ENCODE measurements at regions not wholly inside any gene's neighbourhood (a gene's known extent, or its start where the extent isn't known, plus 50 kb on each side); places are given as distances from the start of the nearest gene placed in this dataset.

DNA sequence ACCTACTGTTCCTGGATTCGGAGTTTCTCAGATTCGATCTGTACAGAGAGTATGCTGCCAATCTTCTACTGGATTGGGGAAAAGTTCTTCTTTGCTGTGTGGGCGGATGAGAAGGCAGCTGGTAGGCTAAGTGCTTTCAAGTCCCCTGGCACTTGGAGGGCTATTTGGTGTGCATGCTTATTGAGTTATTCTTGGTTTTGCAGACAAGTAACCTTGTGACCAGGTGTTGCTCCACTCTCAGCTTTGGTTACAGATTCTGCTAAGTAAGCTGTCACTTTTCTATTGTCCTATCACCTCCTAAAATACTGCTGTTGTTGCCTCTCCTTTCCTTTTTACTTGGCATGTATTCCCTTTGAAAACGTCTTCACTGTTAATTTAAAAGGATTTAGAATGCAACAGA lies 1375.1 kb upstream of the LRRTM3 start:
- 63 to 65% methylated on average over 4 of the region's 4 CpGs for WGBS, 2 donors
- no peak for DNase-seq

GRCh38 chr10:65555192-65555591 lies 1370.6 kb upstream of the LRRTM3 start:
- no peaks in the 10 kb centered on the region for H3K36me3 ChIP-seq
- no peak overlapping the region for H3K27ac ChIP-seq
- no peaks in the 10 kb centered on the region for H3K27me3 ChIP-seq
- H3K9me3 ChIP-seq, result no peaks in the 10 kb centered on the region
- no peak for DNase-seq
- no peaks in the 10 kb centered on the region for H3K4me1 ChIP-seq
- intact Hi-C loops (cut with DNase I), result no loop called here
- TF ChIP-seq POLR2A (IDR thresholded peaks at IDR 0.05), result no peak
- TF ChIP-seq, protein P1, sequence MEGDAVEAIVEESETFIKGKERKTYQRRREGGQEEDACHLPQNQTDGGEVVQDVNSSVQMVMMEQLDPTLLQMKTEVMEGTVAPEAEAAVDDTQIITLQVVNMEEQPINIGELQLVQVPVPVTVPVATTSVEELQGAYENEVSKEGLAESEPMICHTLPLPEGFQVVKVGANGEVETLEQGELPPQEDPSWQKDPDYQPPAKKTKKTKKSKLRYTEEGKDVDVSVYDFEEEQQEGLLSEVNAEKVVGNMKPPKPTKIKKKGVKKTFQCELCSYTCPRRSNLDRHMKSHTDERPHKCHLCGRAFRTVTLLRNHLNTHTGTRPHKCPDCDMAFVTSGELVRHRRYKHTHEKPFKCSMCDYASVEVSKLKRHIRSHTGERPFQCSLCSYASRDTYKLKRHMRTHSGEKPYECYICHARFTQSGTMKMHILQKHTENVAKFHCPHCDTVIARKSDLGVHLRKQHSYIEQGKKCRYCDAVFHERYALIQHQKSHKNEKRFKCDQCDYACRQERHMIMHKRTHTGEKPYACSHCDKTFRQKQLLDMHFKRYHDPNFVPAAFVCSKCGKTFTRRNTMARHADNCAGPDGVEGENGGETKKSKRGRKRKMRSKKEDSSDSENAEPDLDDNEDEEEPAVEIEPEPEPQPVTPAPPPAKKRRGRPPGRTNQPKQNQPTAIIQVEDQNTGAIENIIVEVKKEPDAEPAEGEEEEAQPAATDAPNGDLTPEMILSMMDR (IDR thresholded peaks at IDR 0.05), result no peak
- WGBS, 2 donors, result 85 to 87% methylated on average over 4 to 5 of the region's 5 CpGs
- no peak overlapping the region for H3K4me3 ChIP-seq

More for the DNA sequence above, 1375.1 kb upstream of the LRRTM3 start:
- Histone ChIP-seq H3K36me3 (no peaks in the 10 kb centered on the region), H3K4me1 (no peaks in the 10 kb centered on the region), H3K27ac (no peak overlapping the region), H3K27me3 (no peaks in the 10 kb centered on the region), H3K4me3 (no peak overlapping the region), H3K9me3 (no peaks in the 10 kb centered on the region)
- TF ChIP-seq POLR2A (IDR thresholded peaks at IDR 0.05), result no peak
- TF ChIP-seq, protein P1 (IDR thresholded peaks at IDR 0.05), result no peak
- intact Hi-C loops (cut with DNase I), result no loop called here

DNA sequence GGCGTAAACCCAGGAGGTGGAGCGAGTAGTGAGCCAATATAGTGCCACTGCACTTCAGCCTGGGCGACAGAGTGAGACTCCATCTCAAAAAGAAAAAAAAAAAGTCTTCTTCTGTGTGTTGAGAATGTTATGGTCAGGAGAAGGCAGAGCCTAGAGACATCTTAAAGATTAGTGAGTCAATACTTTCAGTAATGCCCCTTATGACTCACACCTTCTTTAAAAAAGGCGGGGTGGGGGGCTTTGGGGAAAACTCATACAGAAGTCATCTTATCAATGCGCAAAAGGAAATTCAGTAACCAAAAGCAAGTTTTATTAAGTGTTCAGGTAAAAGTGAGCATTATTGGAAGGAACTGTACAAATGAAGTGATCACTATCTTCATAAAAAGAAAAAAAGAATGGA lies 1369.8 kb upstream of the LRRTM3 start:
- WGBS, 2 donors, result 76 to 82% methylated on average over 5 of the region's 5 CpGs
- intact Hi-C loops (cut with DNase I), result no loop called here
- no peak for DNase-seq
- Histone ChIP-seq H3K9me3 (no peaks in the 10 kb centered on the region), H3K27ac (no peak overlapping the region), H3K4me1 (no peaks in the 10 kb centered on the region), H3K27me3 (no peaks in the 10 kb centered on the region), H3K36me3 (no peaks in the 10 kb centered on the region), H3K4me3 (no peak overlapping the region)
- TF ChIP-seq, protein P1 (IDR thresholded peaks at IDR 0.05), result no peak
- no peak for TF ChIP-seq POLR2A (IDR thresholded peaks at IDR 0.05)

- Histone ChIP-seq H3K27ac (no peak overlapping the region), H3K27me3 (no peaks in the 10 kb centered on the region), H3K4me1 (no peaks in the 10 kb centered on the region), H3K9me3 (no peaks in the 10 kb centered on the region), H3K4me3 (no peak overlapping the region), H3K36me3 (no peaks in the 10 kb centered on the region)
- TF ChIP-seq POLR2A (IDR thresholded peaks at IDR 0.05), result no peak
- TF ChIP-seq, protein P1 (IDR thresholded peaks at IDR 0.05), result no peak
- intact Hi-C loops (cut with DNase I), result no loop called here
- WGBS, 2 donors, result 33 to 42% methylated on average over 2 of the region's 2 CpGs
- no peak for DNase-seq
Observed at GRCh38 chr10:65559369-65559768, 1366.5 kb upstream of the LRRTM3 start.

- H3K27ac ChIP-seq, result no peak overlapping the region
- no peaks in the 10 kb centered on the region for H3K9me3 ChIP-seq
- no peaks in the 10 kb centered on the region for H3K27me3 ChIP-seq
- TF ChIP-seq, protein P1 (IDR thresholded peaks at IDR 0.05), result no peak
- no peak for TF ChIP-seq POLR2A (IDR thresholded peaks at IDR 0.05)
- H3K4me3 ChIP-seq, result no peak overlapping the region
- DNase-seq, result no peak
- peaks cover 0 to 5% (median 0%) of the 10 kb centered on the region in 3 donors for H3K4me1 ChIP-seq
- no peaks in the 10 kb centered on the region for H3K36me3 ChIP-seq
- 53 to 61% methylated on average over 1 of the region's 1 CpG for WGBS, 2 donors
- intact Hi-C loops (cut with DNase I), result no loop called here
Observed at GRCh38 chr10:65565246-65565645, 1360.6 kb upstream of the LRRTM3 start.

Measured in esophagus squamous epithelium (tissue), 5 donors.